COR-L47 (cell line): ENCODE measurements at regions not wholly inside any gene's neighbourhood (a gene's known extent, or its start where the extent isn't known, plus 50 kb on each side); places are given as distances from the start of the nearest gene placed in this dataset.
"Not testable (repeated sequence)": the region's sequence is repeated elsewhere in the genome, so short reads cannot be mapped to it uniquely, and the experiment has no call there.

ENCODE experiments used
- DNase-seq: peaks from one replicate; lab custom pipeline; 2025; lab: John Stamatoyannopoulos, UW

DNA sequence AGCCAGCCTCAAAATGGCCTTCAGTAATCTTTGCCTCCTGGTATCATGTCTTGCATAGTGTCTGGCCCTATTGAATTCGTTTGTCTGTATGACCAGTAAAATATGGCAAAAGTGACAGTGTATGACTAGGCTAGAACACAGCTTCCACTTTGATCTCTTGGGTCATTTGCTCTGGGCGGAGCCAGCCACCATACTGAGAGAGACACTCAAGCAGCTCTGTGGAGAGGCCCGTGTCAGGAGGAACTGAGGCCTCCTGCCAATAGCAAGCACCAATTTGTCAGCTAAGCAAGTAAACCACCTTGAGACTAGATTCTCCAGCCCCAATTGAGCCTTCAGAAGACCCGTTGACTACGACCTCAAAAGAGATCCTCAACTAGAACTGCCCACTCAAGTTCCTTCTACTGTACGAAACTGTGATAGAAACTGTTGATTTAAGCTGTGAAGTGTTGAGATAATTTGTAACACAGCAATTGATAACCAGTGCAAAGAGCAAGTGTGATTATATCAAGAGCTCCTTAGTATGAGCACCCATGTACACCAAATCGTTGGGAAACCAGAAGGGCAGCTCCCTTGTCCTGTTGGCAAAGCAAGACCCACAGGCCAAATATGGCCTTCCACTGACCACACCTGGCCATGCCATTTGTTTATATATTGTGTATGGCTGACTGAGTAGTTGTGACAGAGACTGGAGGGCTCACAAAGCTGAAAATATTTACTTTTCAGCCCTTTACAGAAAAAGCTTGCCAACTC, 52.7 kb upstream of the SERBP1 start:
- no peak for DNase-seq

DNA sequence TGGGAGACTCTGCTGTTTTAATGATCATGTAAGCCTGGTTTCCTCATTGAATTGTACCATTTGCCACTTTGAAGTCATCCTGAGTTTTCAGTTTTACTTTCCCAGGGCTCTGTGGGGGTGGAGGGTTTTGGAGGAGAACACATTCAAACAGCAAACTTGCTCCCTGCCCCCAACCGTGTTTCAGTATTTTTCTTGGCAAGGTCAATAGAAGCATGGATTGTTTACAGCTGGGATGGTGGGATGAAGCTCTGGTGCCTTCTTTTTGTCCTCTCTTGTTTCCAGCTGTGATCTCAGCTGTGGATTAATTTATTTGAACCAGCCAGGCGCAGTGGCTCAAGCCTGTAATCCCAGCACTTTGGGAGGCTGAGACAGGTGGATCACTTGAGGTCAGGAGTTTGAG, 54.3 kb upstream of the SERBP1 start:
- DNase-seq, result peak; percentile 46

DNA sequence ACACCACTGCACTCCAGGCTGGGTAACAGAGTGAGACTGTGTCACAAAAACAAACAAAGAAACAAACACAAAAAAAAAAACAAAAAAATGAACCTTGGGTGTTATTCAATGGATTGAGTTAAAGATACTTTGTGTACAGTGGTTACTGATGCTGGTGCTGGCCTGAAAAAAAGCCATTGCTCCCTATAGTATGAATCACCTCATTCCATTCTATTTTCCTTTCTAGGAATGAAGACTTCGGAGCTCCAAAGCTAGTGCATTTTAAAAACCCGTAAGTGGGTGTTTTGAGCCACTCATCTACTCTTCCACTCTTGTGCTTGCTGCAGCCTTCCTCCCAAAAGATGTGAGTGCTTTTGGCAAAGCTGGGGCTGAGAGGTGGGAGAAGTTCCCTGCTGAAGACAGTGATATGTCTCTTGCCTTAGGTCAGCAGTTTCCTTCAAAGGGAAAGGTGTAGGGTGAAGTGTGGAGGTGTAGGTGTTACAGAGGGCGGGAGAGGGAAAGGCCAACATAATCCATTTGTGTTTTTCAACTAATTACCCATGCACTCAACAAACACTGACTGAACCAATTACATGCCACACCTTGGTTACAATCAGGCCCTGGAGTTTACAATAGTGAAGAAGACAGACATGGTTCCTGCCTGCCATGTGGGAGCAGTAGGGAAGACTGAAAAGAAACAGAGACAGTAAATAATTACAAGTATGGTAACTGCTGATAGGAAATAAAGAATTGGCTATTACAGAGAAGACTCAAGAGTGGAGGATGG, 55.0 kb upstream of the SERBP1 start:
- peak; percentile 55 for DNase-seq

DNA sequence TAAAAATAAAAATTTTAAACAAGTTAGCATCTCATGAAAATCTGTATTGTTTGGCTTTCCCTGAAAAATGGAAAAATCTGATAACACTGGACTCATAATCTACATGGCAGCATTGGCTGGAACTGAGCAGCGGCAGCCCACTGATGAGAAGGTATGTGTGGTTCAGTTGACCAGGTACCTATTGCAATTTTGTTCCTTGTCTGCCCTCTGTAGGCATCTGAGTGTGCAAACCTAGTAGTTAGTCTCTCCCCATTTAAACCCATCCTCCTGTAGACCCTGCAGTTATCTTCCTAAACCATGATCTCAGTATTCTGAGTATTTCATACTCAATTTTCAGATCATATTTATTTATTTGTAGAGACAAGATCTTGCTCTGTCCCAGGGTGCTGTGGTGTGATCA, 59.4 kb upstream of the SERBP1 start:
- peak; percentile 61 for DNase-seq

DNA sequence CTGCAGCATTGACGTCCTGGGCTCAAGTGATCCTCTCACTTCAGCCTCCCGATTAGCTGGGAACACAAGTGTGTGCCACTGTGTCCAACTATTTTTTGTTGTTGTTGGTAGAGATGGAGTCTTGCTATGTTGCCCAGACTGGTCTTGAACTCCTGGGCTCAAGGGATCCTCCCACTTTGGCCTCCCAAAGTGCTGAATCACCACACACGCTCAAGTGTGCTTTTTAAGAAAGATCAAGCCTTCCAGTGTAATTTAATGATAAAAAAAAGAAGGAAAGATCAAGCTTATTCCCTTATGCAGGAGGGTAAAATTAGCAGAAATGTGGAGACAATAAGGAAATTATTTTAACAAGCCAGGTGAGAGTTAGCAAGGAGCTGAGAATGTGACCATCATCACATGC, 61.1 kb upstream of the SERBP1 start:
- no peak for DNase-seq

DNA sequence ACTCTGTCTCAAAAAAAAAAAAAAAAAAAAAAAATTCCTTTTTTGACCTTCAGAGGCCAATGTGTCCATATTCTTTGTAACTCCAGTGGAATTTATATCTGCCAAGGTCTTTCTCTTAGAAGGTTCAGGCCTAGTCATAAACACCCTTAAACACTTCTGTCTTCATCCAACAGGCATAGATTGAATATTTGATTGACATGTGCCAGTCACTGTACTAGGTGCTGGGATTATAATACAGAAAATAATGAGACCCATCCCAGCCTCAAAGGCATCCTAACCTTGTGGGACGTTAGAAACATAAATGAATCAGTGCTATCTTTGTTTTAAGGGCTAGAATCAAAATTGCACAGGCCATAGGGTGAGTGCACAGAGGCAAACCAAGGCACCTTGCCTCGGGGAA, 62.9 kb upstream of the SERBP1 start:
- DNase-seq, result no peak

DNA sequence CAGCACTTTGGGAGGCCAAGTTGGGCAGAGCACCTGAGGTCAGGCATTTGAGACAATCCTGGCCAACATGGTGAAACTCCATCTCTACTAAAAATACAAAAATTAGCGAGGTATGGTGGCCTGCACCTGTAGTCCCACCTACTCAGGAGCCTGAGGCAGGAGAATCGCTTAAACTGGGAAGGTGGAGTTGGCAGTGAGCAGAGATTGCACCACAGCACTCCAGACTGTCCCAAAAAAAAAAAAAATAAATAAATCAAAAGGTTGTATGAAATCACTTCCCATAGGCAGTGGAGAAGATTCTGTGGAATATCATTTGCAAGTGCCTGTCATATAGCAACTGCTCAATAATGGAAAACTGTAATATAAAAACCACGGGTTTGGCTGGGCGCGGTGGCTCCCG, 65.1 kb upstream of the SERBP1 start:
- no peak for DNase-seq

DNA sequence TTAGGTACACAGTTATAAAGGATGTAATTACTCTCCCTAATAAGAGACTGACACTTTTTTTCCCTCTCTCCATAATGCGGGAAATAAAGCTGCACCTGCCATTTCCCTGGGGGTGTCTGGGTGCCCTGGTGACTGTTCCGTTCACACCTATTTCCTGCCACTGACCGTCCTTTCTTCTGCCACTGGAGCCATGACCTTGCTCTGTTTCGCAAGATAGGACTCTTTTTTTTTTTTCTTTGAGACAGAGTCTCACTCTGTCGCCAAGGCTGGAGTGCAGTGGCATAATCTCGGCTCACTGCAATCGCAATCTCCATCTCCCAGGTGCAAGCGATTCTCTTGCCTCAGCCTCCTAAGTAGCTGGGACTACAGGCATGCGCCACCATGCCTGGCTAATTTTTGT, 66.1 kb upstream of the SERBP1 start:
- DNase-seq, result peak; percentile 74

DNA sequence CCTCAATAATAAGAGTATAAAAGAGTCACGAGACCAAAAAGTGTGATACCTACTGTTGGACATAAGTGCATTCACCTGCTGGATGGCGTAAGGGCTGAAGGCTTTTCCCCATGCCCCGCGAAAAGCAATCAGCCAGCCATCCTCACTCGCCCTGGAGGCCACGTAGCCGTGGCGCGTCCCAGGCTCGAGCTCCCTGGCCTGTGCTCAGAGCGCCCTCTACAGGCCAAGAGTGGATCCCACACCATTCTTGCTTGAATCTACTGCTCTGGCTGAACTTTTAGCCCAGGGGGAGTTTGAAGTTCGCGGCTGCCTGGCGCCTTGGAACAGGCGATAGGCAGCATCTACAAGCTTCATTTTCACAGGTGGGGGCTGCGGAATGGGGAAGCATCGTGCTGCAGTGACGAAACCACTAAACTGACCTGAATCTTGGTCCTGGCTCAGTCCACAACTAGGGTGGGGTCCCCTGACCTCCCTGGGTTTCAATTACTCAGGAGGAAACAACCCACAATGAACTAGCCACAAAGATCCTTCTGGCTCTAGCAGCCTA, 70.3 kb upstream of the SERBP1 start:
- DNase-seq, result peak; percentile 83

DNA sequence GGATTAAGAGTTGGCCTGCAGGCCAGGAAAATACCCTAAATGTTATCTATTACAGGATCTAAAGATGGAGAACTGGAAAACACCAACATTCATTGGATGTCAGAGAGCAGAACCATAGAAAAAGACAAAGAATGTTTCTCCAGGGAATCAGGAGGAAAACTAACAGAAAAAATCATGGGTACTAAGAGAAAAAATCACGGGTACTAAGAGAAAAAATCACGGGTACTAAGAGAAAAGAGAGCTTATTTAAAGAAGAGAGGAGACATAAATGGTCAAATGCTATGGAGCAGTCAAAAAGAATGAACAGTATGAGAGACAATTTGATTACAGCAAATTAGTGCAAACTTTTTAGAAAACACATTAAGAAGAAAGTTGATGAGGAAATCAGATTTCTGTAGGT, 73.8 kb upstream of the SERBP1 start:
- no peak for DNase-seq

DNA sequence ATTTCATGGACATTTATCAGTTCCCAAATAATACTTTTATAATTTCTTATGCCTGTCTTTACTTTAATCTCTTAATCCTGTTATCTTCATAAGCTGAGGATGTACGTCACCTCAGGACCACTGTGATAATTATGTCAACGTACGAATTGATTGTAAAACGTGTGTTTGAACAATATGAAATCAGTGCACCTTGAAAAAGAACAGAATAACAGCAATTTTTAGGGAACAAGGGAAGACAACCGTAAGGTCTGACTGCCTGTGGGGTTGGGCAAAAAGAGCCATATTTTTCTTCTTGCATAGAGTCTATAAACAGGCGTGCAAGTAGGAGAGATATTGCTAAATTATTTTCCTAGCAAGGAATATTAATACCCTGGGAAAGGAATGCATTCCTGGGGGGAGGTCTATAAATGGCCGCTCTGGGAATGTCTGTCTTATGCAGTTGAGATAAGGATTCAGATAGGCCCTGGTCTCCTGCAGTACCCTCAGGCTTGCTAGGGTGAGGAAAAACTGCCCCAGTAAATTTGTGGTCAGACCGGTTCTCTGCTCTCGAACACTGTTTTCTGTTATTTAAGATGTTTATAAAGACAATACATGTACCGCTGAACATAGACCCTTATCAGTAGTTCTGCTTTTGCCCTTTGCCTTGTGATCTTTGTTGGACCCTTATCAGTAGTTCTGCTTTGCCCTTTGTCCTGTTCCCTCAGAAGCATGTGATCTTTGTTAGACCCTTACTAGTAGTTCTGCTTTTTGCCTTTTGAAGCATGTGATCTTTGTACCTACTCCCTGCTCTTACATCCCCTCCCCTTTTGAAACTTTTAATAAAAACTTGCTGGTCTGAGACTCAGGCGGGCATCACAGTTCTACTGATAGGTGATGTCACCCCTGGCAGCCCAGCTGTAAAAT, 83.4 kb upstream of the SERBP1 start:
- DNase-seq, result not testable (repeated sequence)

DNA sequence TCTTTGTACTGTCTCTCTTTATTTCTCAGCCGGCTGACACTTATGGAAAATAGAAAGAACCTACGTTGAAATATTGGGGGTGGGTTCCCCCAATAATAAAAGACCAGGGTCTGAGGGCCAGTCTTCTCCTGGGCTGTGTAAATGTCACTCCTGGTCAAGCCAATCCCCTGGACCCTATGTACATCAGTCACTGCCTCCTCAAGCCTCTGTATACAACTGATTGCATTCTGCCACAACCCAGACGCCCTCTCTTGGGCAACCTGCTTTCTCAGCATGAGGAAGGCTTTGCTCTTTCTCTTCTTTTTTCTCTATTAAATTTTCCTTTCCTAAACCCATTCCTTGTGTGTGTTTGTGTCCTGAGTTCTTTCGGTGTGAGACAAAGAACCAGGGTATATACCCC, 84.1 kb upstream of the SERBP1 start:
- no peak for DNase-seq

DNA sequence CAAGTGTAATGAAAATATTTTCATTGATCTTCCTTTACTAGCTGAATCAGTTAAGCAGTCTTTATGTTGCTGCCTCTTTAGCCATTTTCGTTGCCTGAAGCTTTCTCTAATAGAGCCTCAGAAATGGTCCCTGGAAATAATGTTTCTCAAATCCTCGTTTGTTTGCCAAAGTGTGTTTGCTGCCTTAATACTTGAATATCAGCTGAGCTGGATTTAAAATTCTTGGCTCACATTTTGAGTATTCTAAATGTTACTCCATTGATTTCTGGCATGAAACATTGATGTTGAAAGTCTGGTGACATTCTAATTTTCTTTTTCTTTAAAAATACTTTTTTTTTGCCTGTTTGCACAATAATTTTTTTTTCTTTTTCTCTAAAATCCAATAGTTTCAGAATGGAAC, 84.6 kb upstream of the SERBP1 start:
- DNase-seq, result no peak

DNA sequence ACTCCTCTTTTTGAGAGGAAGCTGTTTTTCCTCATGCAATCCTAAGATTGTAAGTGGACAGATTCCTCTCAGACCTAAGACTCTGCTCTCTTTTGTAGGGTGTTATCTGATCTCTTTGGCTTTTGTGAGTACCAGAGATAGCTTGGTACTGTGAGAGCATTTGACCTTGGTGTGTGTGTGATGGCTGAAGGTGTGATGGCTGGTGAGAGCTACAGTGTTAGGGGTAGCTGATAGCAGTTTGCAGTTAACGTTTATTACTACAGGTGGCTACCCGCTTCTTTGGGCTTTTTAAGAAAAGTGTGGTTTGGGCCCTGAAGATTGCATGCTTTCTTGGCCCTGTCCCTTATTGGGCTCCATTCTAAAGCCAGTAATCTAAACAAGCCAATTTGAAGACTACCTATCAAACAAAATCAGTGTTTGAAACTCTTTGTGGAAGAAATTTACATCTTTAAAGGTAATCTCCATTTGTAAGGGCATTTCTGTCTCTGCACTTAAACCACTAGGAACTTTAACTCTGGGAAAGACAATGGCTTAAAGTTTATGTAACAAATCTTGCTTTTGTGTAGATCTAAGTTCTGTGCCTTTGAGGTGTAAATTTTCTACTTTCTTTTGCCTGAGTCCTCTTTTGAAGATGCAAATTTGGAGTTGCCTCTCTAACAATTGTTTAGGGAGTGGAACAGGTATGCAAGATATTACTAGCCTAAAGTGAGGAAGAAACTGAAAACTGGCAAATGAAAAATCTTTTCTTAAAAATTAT, 85.3 kb upstream of the SERBP1 start:
- no peak for DNase-seq

DNA sequence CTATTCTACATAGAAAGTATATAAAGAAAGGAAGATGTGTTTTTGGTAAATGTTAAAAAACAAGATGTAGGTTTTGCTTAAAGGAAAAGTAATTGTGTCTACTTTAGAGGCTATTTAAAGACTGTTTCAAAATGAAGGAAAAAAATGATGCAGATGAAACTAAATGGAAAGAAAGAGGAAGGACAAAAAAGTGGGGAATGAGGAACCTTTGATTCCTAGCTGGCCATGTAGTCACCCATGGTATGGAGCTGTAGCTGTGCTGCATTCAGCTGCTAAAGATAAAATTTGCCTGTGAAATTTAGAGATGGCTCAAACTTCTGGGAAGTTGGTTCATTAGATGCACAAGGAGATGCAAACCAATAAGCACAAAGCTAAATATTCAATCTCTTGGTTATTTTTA, 86.8 kb upstream of the SERBP1 start:
- no peak for DNase-seq

DNA sequence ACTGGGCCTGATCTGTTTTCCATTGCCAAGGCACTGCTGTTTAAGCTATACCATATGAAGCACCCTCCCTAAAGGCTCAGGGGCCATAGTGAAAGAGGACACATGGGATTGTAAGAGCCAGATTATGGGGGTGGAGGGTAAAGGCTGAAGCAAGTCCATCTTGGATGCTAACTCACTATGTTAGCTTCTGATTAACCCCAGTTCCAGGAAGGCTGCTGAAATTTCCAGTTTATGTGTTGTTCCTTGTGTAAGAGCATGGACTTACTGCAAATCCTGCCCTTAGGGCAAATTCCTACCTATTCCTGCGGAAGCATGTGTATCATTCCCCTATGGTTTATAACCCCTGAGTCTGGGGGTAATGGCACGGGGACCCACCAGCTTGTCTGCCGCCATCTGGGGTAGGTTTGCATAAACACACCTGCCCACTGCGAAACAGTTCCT, 91.8 kb upstream of the SERBP1 start:
- DNase-seq, result no peak

DNA sequence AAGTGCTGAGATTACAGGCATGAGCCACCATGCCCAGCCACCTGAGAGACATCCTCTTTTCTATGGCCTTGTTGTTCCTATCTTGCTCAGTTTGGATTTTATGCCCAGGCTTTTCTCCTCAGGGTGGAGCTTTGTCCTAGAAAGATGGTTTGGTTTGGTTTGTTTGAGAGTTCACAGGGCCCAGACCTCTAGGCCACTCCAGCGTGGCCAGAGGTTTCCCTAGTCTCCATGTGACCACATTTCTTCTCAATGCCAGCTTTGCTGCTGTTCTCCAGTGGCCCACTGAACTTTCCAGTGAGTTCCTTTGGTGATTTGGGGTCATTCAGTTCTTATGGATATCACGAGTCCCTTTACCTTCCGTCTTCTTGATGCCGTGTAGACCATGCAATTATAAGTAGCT, 92.6 kb upstream of the SERBP1 start:
- no peak for DNase-seq

DNA sequence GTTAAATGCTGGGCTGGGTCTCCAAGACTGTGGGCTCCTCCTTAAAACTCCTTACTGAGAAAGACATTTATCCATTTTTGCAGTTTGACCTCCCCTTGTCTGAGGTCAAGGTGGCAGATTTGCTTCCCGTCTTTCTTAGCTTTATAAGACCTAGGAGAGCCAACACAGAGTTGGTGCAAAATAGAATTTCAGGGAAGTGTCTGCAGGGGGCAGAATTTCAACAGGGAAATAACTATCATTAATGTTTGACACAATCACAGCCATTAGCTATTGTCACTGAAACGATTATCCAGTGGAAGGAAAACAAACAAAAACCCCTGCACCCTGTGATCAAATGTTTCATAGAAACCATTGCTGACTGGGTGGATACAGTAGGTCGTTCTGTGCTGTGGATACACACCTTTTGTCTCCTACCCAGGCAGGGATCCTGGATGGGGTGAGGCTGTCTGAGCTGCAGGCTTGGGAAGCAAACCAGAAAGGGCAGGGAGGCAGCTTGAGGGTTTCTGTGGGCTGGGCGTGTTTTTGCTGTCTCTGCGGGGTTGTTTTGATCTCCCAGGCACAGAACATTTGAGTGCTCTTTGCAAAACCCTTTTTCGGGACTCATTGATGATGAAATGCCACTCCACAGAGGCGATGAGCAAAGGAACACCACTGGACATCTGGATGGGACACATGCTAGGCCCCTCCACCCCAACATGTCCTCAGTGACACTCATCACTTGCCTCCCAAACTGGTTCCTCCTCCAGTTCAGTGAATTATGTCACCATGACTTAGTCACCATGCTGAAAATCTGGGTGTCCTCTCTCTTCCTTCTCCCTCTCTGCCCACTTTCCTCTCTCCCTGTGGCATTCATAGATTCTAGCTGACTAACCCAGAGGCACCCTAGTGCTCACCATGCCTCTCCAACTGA, 94.2 kb upstream of the SERBP1 start:
- peak; percentile 92 for DNase-seq

DNA sequence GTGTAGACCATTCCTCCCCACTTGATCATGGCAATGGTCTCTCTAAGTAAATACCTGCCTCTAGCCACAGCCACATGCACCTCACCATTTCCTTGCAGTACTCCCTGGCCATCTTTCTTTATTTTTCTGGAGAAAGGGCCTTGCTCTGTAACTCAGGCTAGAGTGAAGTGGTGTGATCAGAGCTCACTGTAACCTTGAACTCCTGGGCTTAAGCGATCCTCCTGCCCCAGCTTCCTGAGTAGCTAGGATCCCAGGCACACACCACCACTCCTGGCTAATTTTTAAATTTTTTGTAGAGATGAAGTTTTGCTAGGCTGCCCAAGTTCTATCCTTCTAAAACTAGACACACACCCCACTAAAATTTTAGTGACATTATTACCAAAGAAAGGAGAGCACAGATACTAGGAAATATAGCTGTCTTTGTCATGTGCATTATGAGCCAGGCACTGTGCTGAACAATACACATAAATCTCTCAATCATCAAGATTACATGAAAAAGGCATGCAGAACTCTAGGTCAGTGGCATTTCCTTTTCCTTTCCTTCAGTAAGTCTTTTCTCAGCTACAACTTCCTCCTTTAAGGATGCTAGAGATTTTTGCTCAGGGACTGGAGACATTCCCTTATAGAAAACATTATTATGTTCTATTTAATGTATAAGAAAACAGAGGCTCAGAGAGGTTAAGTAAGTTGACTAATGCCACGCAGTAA, 95.0 kb upstream of the SERBP1 start:
- DNase-seq, result no peak

DNA sequence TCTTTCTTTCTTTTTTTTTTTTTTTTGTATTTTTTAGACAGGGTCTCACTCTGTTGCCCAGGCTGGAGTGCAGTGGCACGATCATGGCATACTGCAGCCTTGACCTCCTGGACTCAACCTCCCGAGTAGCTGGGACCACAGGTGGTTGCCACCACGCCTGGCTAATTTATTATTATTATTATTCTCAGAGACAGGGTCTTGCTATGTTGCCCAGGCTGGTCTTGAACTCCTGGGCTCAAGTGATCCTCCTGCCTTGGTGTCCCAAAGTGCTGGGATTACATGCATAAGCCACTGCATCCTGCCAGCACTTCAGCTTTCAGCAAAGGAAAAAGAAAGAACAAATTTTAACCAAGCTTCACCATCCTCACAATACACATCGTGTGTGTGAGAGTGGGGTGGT, 97.9 kb upstream of the SERBP1 start:
- DNase-seq, result no peak
